ENCODE measurements at regions not wholly inside any gene's neighbourhood (a gene's known extent, or its start where the extent isn't known, plus 50 kb on each side); places are given as distances from the start of the nearest gene placed in this dataset.
"Not testable (repeated sequence)": the region's sequence is repeated elsewhere in the genome, so short reads cannot be mapped to it uniquely, and the experiment has no call there.

GRCh38 chr3:31196261-31196660 lies 301.8 kb upstream of the GADL1 start:
- no peaks in the 10 kb centered on the region for H3K36me3 ChIP-seq (ENCODE audit: control insufficient read depth, insufficient read depth, low read length)
- H3K27me3 ChIP-seq (ENCODE audit: control insufficient read depth, insufficient read depth, low read length): no peaks in the 10 kb centered on the region
- H3K9me3 ChIP-seq (ENCODE audit: control insufficient read depth, insufficient read depth, low read length): no peaks in the 10 kb centered on the region
- no peak overlapping the region for H3K27ac ChIP-seq (ENCODE audit: low read depth, low read length)
- H3K4me3 ChIP-seq (ENCODE audit: low read depth, low read length): no peak overlapping the region
- H3K4me1 ChIP-seq (ENCODE audit: control insufficient read depth, insufficient read depth, low read length): peaks cover 21% of the 10 kb centered on the region
- H3K9ac ChIP-seq (ENCODE audit: low read depth, low read length): no peak overlapping the region

- H3K36me3 ChIP-seq (ENCODE audit: control insufficient read depth, insufficient read depth, low read length): no peaks in the 10 kb centered on the region
- no peak overlapping the region; the same call in 1 of the 2 replicates for H3K4me3 ChIP-seq (ENCODE audit: low read depth, low read length)
- H3K27ac ChIP-seq (ENCODE audit: low read depth, low read length): peak overlapping the region; percentile 36
- peaks cover 21% of the 10 kb centered on the region for H3K4me1 ChIP-seq (ENCODE audit: control insufficient read depth, insufficient read depth, low read length)
- H3K9ac ChIP-seq (ENCODE audit: low read depth, low read length): no peak overlapping the region
- H3K9me3 ChIP-seq (ENCODE audit: control insufficient read depth, insufficient read depth, low read length): no peaks in the 10 kb centered on the region
- H3K27me3 ChIP-seq (ENCODE audit: control insufficient read depth, insufficient read depth, low read length): no peaks in the 10 kb centered on the region
Measured at GRCh38 chr3:31196881-31197364, 302.5 kb upstream of the GADL1 start.

GRCh38 chr3:31197941-31198340 lies 303.5 kb upstream of the GADL1 start:
- no peaks in the 10 kb centered on the region for H3K27me3 ChIP-seq (ENCODE audit: control insufficient read depth, insufficient read depth, low read length)
- no peak overlapping the region for H3K4me3 ChIP-seq (ENCODE audit: low read depth, low read length)
- H3K4me1 ChIP-seq (ENCODE audit: control insufficient read depth, insufficient read depth, low read length): peaks cover 21% of the 10 kb centered on the region
- no peak overlapping the region for H3K9ac ChIP-seq (ENCODE audit: low read depth, low read length)
- H3K27ac ChIP-seq (ENCODE audit: low read depth, low read length): no peak overlapping the region
- H3K9me3 ChIP-seq (ENCODE audit: control insufficient read depth, insufficient read depth, low read length): no peaks in the 10 kb centered on the region
- no peaks in the 10 kb centered on the region for H3K36me3 ChIP-seq (ENCODE audit: control insufficient read depth, insufficient read depth, low read length)

- no peaks in the 10 kb centered on the region for H3K36me3 ChIP-seq (ENCODE audit: control insufficient read depth, insufficient read depth, low read length)
- H3K9ac ChIP-seq (ENCODE audit: low read depth, low read length): no peak overlapping the region
- no peak overlapping the region for H3K27ac ChIP-seq (ENCODE audit: low read depth, low read length)
- no peak overlapping the region for H3K4me3 ChIP-seq (ENCODE audit: low read depth, low read length)
- H3K4me1 ChIP-seq (ENCODE audit: control insufficient read depth, insufficient read depth, low read length): peaks cover 21% of the 10 kb centered on the region
- H3K27me3 ChIP-seq (ENCODE audit: control insufficient read depth, insufficient read depth, low read length): no peaks in the 10 kb centered on the region
- no peaks in the 10 kb centered on the region for H3K9me3 ChIP-seq (ENCODE audit: control insufficient read depth, insufficient read depth, low read length)
Measured at GRCh38 chr3:31198890-31199289, 304.4 kb upstream of the GADL1 start.

GRCh38 chr3:31203960-31204795 lies 309.7 kb upstream of the GADL1 start:
- Histone ChIP-seq H3K9ac (ENCODE audit: low read depth, low read length) (no peak overlapping the region), H3K9me3 (ENCODE audit: control insufficient read depth, insufficient read depth, low read length) (no peaks in the 10 kb centered on the region), H3K27me3 (ENCODE audit: control insufficient read depth, insufficient read depth, low read length) (no peaks in the 10 kb centered on the region), H3K36me3 (ENCODE audit: control insufficient read depth, insufficient read depth, low read length) (no peaks in the 10 kb centered on the region), H3K4me3 (ENCODE audit: low read depth, low read length) (no peak overlapping the region), H3K4me1 (ENCODE audit: control insufficient read depth, insufficient read depth, low read length) (no peaks in the 10 kb centered on the region), H3K27ac (ENCODE audit: low read depth, low read length) (no peak overlapping the region)

GRCh38 chr3:31204796-31205056 lies 310.3 kb upstream of the GADL1 start:
- H3K4me3 ChIP-seq (ENCODE audit: low read depth, low read length): not testable (repeated sequence)

GRCh38 chr3:31210068-31210645 lies 315.7 kb upstream of the GADL1 start:
- Histone ChIP-seq H3K4me3 (ENCODE audit: low read depth, low read length) (no peak overlapping the region), H3K9me3 (ENCODE audit: control insufficient read depth, insufficient read depth, low read length) (no peaks in the 10 kb centered on the region), H3K9ac (ENCODE audit: low read depth, low read length) (no peak overlapping the region), H3K36me3 (ENCODE audit: control insufficient read depth, insufficient read depth, low read length) (no peaks in the 10 kb centered on the region), H3K4me1 (ENCODE audit: control insufficient read depth, insufficient read depth, low read length) (no peaks in the 10 kb centered on the region), H3K27me3 (ENCODE audit: control insufficient read depth, insufficient read depth, low read length) (no peaks in the 10 kb centered on the region), H3K27ac (ENCODE audit: low read depth, low read length) (no peak overlapping the region)

More at GRCh38 chr3:31204796-31205056, 310.3 kb upstream of the GADL1 start:
- not testable (repeated sequence) for H3K36me3 ChIP-seq (ENCODE audit: control insufficient read depth, insufficient read depth, low read length); H3K27me3 ChIP-seq (ENCODE audit: control insufficient read depth, insufficient read depth, low read length); H3K9ac ChIP-seq (ENCODE audit: low read depth, low read length); H3K27ac ChIP-seq (ENCODE audit: low read depth, low read length); H3K9me3 ChIP-seq (ENCODE audit: control insufficient read depth, insufficient read depth, low read length); H3K4me1 ChIP-seq (ENCODE audit: control insufficient read depth, insufficient read depth, low read length)

GRCh38 chr3:31213869-31214486 lies 318.7 kb upstream of the STT3B start:
- Histone ChIP-seq H3K9ac (ENCODE audit: low read depth, low read length) (no peak overlapping the region), H3K9me3 (ENCODE audit: control insufficient read depth, insufficient read depth, low read length) (no peaks in the 10 kb centered on the region), H3K27ac (ENCODE audit: low read depth, low read length) (no peak overlapping the region), H3K4me3 (ENCODE audit: low read depth, low read length) (no peak overlapping the region), H3K27me3 (ENCODE audit: control insufficient read depth, insufficient read depth, low read length) (no peaks in the 10 kb centered on the region), H3K36me3 (ENCODE audit: control insufficient read depth, insufficient read depth, low read length) (no peaks in the 10 kb centered on the region), H3K4me1 (ENCODE audit: control insufficient read depth, insufficient read depth, low read length) (no peaks in the 10 kb centered on the region)

GRCh38 chr3:31218082-31218481 lies 314.6 kb upstream of the STT3B start:
- no peak overlapping the region for H3K27ac ChIP-seq (ENCODE audit: low read depth, low read length)
- no peak overlapping the region for H3K4me3 ChIP-seq (ENCODE audit: low read depth, low read length)
- no peak overlapping the region for H3K9ac ChIP-seq (ENCODE audit: low read depth, low read length)
- H3K36me3 ChIP-seq (ENCODE audit: control insufficient read depth, insufficient read depth, low read length): no peaks in the 10 kb centered on the region
- no peaks in the 10 kb centered on the region for H3K27me3 ChIP-seq (ENCODE audit: control insufficient read depth, insufficient read depth, low read length)
- no peaks in the 10 kb centered on the region for H3K4me1 ChIP-seq (ENCODE audit: control insufficient read depth, insufficient read depth, low read length)
- H3K9me3 ChIP-seq (ENCODE audit: control insufficient read depth, insufficient read depth, low read length): no peaks in the 10 kb centered on the region

- no peak overlapping the region for H3K9ac ChIP-seq (ENCODE audit: low read depth, low read length)
Measured at GRCh38 chr3:31219131-31219843, 313.4 kb upstream of the STT3B start.

GRCh38 chr3:31220431-31220830 lies 312.3 kb upstream of the STT3B start:
- H3K4me3 ChIP-seq (ENCODE audit: low read depth, low read length): no peak overlapping the region
- H3K36me3 ChIP-seq (ENCODE audit: control insufficient read depth, insufficient read depth, low read length): no peaks in the 10 kb centered on the region
- H3K9ac ChIP-seq (ENCODE audit: low read depth, low read length): no peak overlapping the region
- no peaks in the 10 kb centered on the region for H3K9me3 ChIP-seq (ENCODE audit: control insufficient read depth, insufficient read depth, low read length)
- H3K27me3 ChIP-seq (ENCODE audit: control insufficient read depth, insufficient read depth, low read length): no peaks in the 10 kb centered on the region
- peaks cover 4% of the 10 kb centered on the region for H3K4me1 ChIP-seq (ENCODE audit: control insufficient read depth, insufficient read depth, low read length)
- no peak overlapping the region for H3K27ac ChIP-seq (ENCODE audit: low read depth, low read length)

More at GRCh38 chr3:31219131-31219843, 313.4 kb upstream of the STT3B start:
- H3K27me3 ChIP-seq (ENCODE audit: control insufficient read depth, insufficient read depth, low read length): no peaks in the 10 kb centered on the region
- no peak overlapping the region for H3K27ac ChIP-seq (ENCODE audit: low read depth, low read length)
- H3K36me3 ChIP-seq (ENCODE audit: control insufficient read depth, insufficient read depth, low read length): no peaks in the 10 kb centered on the region
- H3K4me3 ChIP-seq (ENCODE audit: low read depth, low read length): no peak overlapping the region
- no peaks in the 10 kb centered on the region for H3K9me3 ChIP-seq (ENCODE audit: control insufficient read depth, insufficient read depth, low read length)
- no peaks in the 10 kb centered on the region for H3K4me1 ChIP-seq (ENCODE audit: control insufficient read depth, insufficient read depth, low read length)

All from HUES48 (cell line).